ENCODE measurements at regions not wholly inside any gene's neighbourhood (a gene's known extent, or its start where the extent isn't known, plus 50 kb on each side); places are given as distances from the start of the nearest gene placed in this dataset.

- H3K9ac ChIP-seq (replicated peaks in 1 of 4; ENCODE audit: extremely low read depth in 1 of 4, low read depth in 3 of 4, low read length in 3 of 4): no peak overlapping the region
These were observed 154.4 kb upstream of the COL5A1 start for GRCh38 chr9:134487066-134487710.

More at GRCh38 chr9:134487066-134487710, 154.4 kb upstream of the COL5A1 start:
- Histone ChIP-seq H3K79me2 (ENCODE audit: control insufficient read depth in 1 of 2, insufficient read depth in 2 of 2, low read length in 2 of 2) (no peaks in the 10 kb centered on the region), H2BK120ac (replicated peaks; ENCODE audit: low read depth, low read length) (no peak overlapping the region), H3K18ac (ENCODE audit: extremely low read depth, low read length) (no peak overlapping the region), H2BK12ac (ENCODE audit: low read depth, low read length) (no peak overlapping the region), H2BK15ac (ENCODE audit: low read length) (no peak overlapping the region), H3K4me3 (ENCODE audit: extremely low read depth in 1 of 4, insufficient read depth in 2 of 4, low read depth in 3 of 4, low read length in 4 of 4) (no peak overlapping the region), H2AFZ (ENCODE audit: low read length) (no peak overlapping the region), H3K79me1 (ENCODE audit: low read depth, low read length) (no peaks in the 10 kb centered on the region; the same call in 1 of the 2 replicates), H3K27me3 (replicated peaks in 1 of 4; ENCODE audit: control insufficient read depth in 3 of 4, extremely low read depth in 1 of 4, insufficient read depth in 3 of 4, low read length in 3 of 4) (no peaks in the 10 kb centered on the region), H2BK20ac (ENCODE audit: low read length) (no peak overlapping the region), H3K27ac (ENCODE audit: low read depth, low read length) (no peak overlapping the region), H3K56ac (replicated peaks; ENCODE audit: insufficient read length, low read depth, low read length) (no peak overlapping the region), H4K5ac (ENCODE audit: insufficient read length, low read depth, low read length) (no peak overlapping the region), H3K9me3 (ENCODE audit: insufficient read depth in 2 of 2, low read depth in 1 of 2, low read length in 1 of 2) (no peaks in the 10 kb centered on the region), H4K91ac (replicated peaks; ENCODE audit: insufficient read length, low read length) (no peak overlapping the region), H3K4ac (replicated peaks; ENCODE audit: insufficient read length, low read depth, low read length) (no peak overlapping the region), H3K14ac (ENCODE audit: insufficient read length) (no peak overlapping the region), H3K23ac (ENCODE audit: insufficient read length) (no peak overlapping the region), H2BK5ac (ENCODE audit: low read depth, low read length) (no peak overlapping the region), H2AK5ac (ENCODE audit: low read depth, low read length) (no peak overlapping the region), H3K4me2 (ENCODE audit: insufficient read depth in 1 of 2, low read depth in 2 of 2, low read length in 2 of 2) (no peak overlapping the region), H4K8ac (ENCODE audit: extremely low read depth, insufficient read depth, low read length) (no peak overlapping the region), H3K36me3 (ENCODE audit: control insufficient read depth in 2 of 4, insufficient read depth in 4 of 4, low read length in 3 of 4) (no peaks in the 10 kb centered on the region), H3K4me1 (replicated peaks in 1 of 4; ENCODE audit: control insufficient read depth in 3 of 4, insufficient read depth in 4 of 4, low read length in 3 of 4) (no peaks in the 10 kb centered on the region), H3K23me2 (ENCODE audit: low read depth, low read length) (no peaks in the 10 kb centered on the region), H4K20me1 (replicated peaks in 1 of 2; ENCODE audit: control insufficient read depth in 1 of 2, insufficient read depth in 2 of 2, low read length in 2 of 2) (no peaks in the 10 kb centered on the region)
- TF ChIP-seq SIN3A (conservative IDR thresholded peaks at IDR 0.05 in 1 of 2, IDR thresholded peaks at IDR 0.05 in 1 of 2; ENCODE audit: low read depth in 1 of 2, low read length in 2 of 2) (no peak), JUND (IDR thresholded peaks at IDR 0.05; ENCODE audit: low read length) (no peak), TCF12 (IDR thresholded peaks at IDR 0.05; ENCODE audit: low read depth, low read length) (no peak), SRF (IDR thresholded peaks at IDR 0.05; ENCODE audit: low read depth, low read length) (no peak), BACH1 (IDR thresholded peaks at IDR 0.05; ENCODE audit: low read length) (no peak), ZNF274 (IDR thresholded peaks at IDR 0.05; ENCODE audit: borderline replicate concordance, extremely low read depth, low read length) (no peak)
- DNase-seq (ENCODE audit: low read depth in 1 of 2, low spot score in 2 of 2) (peak in 1 of 2 experiments; percentile 34), FAIRE-seq (no peak)
- 92% methylated on average over 14 of the region's 15 CpGs; no CpG with 5 or more reads in 1 of the 2 experiments for WGBS, 2 experiments (ENCODE audit: extremely low coverage in 1 of 2, insufficient coverage in 1 of 2, insufficient read length in 1 of 2, insufficient replicate concordance in 2 of 2, low coverage in 1 of 2, low lambda C conversion rate in 2 of 2, missing lambda C conversion rate in 1 of 2)
- CTCF ChIA-PET (ENCODE audit: partially characterized antibody): no interaction called here
- POLR2A ChIA-PET (ENCODE audit: partially characterized antibody): no interaction called here
